ENCODE measurements at regions not wholly inside any gene's neighbourhood (a gene's known extent, or its start where the extent isn't known, plus 50 kb on each side); places are given as distances from the start of the nearest gene placed in this dataset.

GRCh38 chr4:24241511-24241910 lies 342.8 kb downstream of the DHX15 start:
- TF ChIP-seq CTCF (IDR thresholded peaks at IDR 0.05): no peak
- no peak overlapping the region for H3K4me3 Mint-ChIP-seq (ENCODE audit: unreplicated experiment)
- no peaks in the 10 kb centered on the region for H3K9me3 Mint-ChIP-seq (ENCODE audit: low read depth)
- H3K36me3 Mint-ChIP-seq (ENCODE audit: low read depth): no peaks in the 10 kb centered on the region
- no peaks in the 10 kb centered on the region for H3K27me3 Mint-ChIP-seq (ENCODE audit: low read depth)
- peaks cover 23% of the 10 kb centered on the region for H3K4me1 Mint-ChIP-seq (ENCODE audit: low read depth)
- H3K27ac Mint-ChIP-seq (ENCODE audit: unreplicated experiment): no peak overlapping the region
- no peak for DNase-seq (ENCODE audit: low spot score)

GRCh38 chr4:24240655-24241054 lies 343.7 kb downstream of the DHX15 start:
- Mint-ChIP-seq H3K4me1 (ENCODE audit: low read depth) (peaks cover 23% of the 10 kb centered on the region), H3K27ac (ENCODE audit: unreplicated experiment) (no peak overlapping the region), H3K4me3 (ENCODE audit: unreplicated experiment) (no peak overlapping the region), H3K9me3 (ENCODE audit: low read depth) (no peaks in the 10 kb centered on the region), H3K27me3 (ENCODE audit: low read depth) (no peaks in the 10 kb centered on the region), H3K36me3 (ENCODE audit: low read depth) (no peaks in the 10 kb centered on the region)
- TF ChIP-seq CTCF (IDR thresholded peaks at IDR 0.05): no peak
- DNase-seq (ENCODE audit: low spot score): no peak

- Mint-ChIP-seq H3K27me3 (ENCODE audit: low read depth) (peaks cover 2% of the 10 kb centered on the region), H3K9me3 (ENCODE audit: low read depth) (no peaks in the 10 kb centered on the region), H3K27ac (ENCODE audit: unreplicated experiment) (no peak overlapping the region), H3K4me3 (ENCODE audit: unreplicated experiment) (no peak overlapping the region), H3K36me3 (ENCODE audit: low read depth) (no peaks in the 10 kb centered on the region), H3K4me1 (ENCODE audit: low read depth) (no peaks in the 10 kb centered on the region)
- no peak for TF ChIP-seq CTCF (IDR thresholded peaks at IDR 0.05)
- DNase-seq (ENCODE audit: low spot score): no peak
Observed at GRCh38 chr4:24237709-24238108, 346.6 kb downstream of the DHX15 start.

- no peak overlapping the region for H3K4me3 Mint-ChIP-seq (ENCODE audit: unreplicated experiment)
Observed at GRCh38 chr4:24236532-24236931, 346.7 kb upstream of the PPARGC1A start.

GRCh38 chr4:24236120-24236519 lies 346.3 kb upstream of the PPARGC1A start:
- H3K4me1 Mint-ChIP-seq (ENCODE audit: low read depth): no peaks in the 10 kb centered on the region
- TF ChIP-seq CTCF (IDR thresholded peaks at IDR 0.05): no peak
- H3K27ac Mint-ChIP-seq (ENCODE audit: unreplicated experiment): no peak overlapping the region
- H3K9me3 Mint-ChIP-seq (ENCODE audit: low read depth): no peaks in the 10 kb centered on the region
- no peaks in the 10 kb centered on the region for H3K36me3 Mint-ChIP-seq (ENCODE audit: low read depth)
- no peak for DNase-seq (ENCODE audit: low spot score)
- no peak overlapping the region for H3K4me3 Mint-ChIP-seq (ENCODE audit: unreplicated experiment)
- H3K27me3 Mint-ChIP-seq (ENCODE audit: low read depth): peaks cover 2% of the 10 kb centered on the region

More at GRCh38 chr4:24236532-24236931, 346.7 kb upstream of the PPARGC1A start:
- H3K27me3 Mint-ChIP-seq (ENCODE audit: low read depth): peaks cover 2% of the 10 kb centered on the region
- DNase-seq (ENCODE audit: low spot score): no peak
- no peak for TF ChIP-seq CTCF (IDR thresholded peaks at IDR 0.05)
- no peaks in the 10 kb centered on the region for H3K4me1 Mint-ChIP-seq (ENCODE audit: low read depth)
- no peaks in the 10 kb centered on the region for H3K36me3 Mint-ChIP-seq (ENCODE audit: low read depth)
- H3K27ac Mint-ChIP-seq (ENCODE audit: unreplicated experiment): no peak overlapping the region
- no peaks in the 10 kb centered on the region for H3K9me3 Mint-ChIP-seq (ENCODE audit: low read depth)

All from chondrocyte (in vitro differentiated cells).